ENCODE measurements at regions not wholly inside any gene's neighbourhood (a gene's known extent, or its start where the extent isn't known, plus 50 kb on each side); places are given as distances from the start of the nearest gene placed in this dataset.

DNA sequence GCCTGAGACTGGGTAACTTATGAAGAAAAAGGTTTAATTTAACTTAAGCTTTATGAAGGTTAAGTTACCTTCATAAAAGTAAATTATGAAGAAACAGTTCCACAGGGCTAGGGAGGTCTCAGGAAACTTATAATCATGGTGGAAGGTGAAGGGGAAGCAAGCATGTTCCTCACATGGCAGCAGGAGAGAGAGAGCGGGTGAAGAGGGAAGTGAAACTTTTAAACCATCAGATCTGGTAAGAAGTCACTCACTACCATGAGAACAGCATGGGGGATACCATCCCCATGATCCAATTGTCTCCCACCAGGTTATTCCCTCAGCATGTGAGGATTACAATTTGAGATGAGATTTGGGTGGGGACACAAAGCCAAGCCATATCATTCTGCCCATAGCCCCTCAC, 944.7 kb upstream of the NDST4 start:
- TF ChIP-seq RAD21 (IDR thresholded peaks at IDR 0.05; ENCODE audit: low read depth) (no peak), NFIC (IDR thresholded peaks at IDR 0.05) (no peak), TCF12 (IDR thresholded peaks at IDR 0.05; ENCODE audit: low read depth) (no peak), TAF1 (IDR thresholded peaks at IDR 0.05; ENCODE audit: low read depth) (no peak), FOXM1 (IDR thresholded peaks at IDR 0.05; ENCODE audit: borderline replicate concordance, low read depth) (no peak), EP300 (IDR thresholded peaks at IDR 0.05; ENCODE audit: borderline replicate concordance) (no peak), YY1 (IDR thresholded peaks at IDR 0.05; ENCODE audit: low read depth) (no peak)
- TF ChIP-seq, protein P1, sequence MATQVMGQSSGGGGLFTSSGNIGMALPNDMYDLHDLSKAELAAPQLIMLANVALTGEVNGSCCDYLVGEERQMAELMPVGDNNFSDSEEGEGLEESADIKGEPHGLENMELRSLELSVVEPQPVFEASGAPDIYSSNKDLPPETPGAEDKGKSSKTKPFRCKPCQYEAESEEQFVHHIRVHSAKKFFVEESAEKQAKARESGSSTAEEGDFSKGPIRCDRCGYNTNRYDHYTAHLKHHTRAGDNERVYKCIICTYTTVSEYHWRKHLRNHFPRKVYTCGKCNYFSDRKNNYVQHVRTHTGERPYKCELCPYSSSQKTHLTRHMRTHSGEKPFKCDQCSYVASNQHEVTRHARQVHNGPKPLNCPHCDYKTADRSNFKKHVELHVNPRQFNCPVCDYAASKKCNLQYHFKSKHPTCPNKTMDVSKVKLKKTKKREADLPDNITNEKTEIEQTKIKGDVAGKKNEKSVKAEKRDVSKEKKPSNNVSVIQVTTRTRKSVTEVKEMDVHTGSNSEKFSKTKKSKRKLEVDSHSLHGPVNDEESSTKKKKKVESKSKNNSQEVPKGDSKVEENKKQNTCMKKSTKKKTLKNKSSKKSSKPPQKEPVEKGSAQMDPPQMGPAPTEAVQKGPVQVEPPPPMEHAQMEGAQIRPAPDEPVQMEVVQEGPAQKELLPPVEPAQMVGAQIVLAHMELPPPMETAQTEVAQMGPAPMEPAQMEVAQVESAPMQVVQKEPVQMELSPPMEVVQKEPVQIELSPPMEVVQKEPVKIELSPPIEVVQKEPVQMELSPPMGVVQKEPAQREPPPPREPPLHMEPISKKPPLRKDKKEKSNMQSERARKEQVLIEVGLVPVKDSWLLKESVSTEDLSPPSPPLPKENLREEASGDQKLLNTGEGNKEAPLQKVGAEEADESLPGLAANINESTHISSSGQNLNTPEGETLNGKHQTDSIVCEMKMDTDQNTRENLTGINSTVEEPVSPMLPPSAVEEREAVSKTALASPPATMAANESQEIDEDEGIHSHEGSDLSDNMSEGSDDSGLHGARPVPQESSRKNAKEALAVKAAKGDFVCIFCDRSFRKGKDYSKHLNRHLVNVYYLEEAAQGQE (IDR thresholded peaks at IDR 0.05; ENCODE audit: low read depth), result no peak
- TF ChIP-seq, protein P2, sequence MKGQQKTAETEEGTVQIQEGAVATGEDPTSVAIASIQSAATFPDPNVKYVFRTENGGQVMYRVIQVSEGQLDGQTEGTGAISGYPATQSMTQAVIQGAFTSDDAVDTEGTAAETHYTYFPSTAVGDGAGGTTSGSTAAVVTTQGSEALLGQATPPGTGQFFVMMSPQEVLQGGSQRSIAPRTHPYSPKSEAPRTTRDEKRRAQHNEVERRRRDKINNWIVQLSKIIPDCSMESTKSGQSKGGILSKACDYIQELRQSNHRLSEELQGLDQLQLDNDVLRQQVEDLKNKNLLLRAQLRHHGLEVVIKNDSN (IDR thresholded peaks at IDR 0.05), result no peak
